Astrocyte (in vitro differentiated cells and primary cell): ENCODE measurements at regions not wholly inside any gene's neighbourhood (a gene's known extent, or its start where the extent isn't known, plus 50 kb on each side); places are given as distances from the start of the nearest gene placed in this dataset.

ENCODE experiments used
- CTCF ChIP-seq: IDR thresholded peaks from 2 replicates; pipeline ENCODE4 v1.5.1; 2011; ENCODE audit warnings: low read depth, mild to moderate bottlenecking, inconsistent platforms, low read length, moderate library complexity; ENCODE audit not compliant: insufficient read depth
- EZH2 ChIP-seq: IDR thresholded peaks from 2 replicates; pipeline ENCODE4 v1.6.1; 2012; ENCODE audit warnings: mild to moderate bottlenecking, low read length, inconsistent platforms; ENCODE audit not compliant: insufficient read depth

GRCh38 chr12:63348556-63348955 is 197.6 kb upstream of the AVPR1A start:
- TF ChIP-seq CTCF = no peak
- TF ChIP-seq EZH2 = no peak
